IMR-90 (cell line): ENCODE measurements at regions not wholly inside any gene's neighbourhood (a gene's known extent, or its start where the extent isn't known, plus 50 kb on each side); places are given as distances from the start of the nearest gene placed in this dataset.

Experiments used
- ATAC-seq: fragments of 200-7000 bp; cut with Tn5 transposase; 2 replicates; pipeline ENCODE4 v1.9.1; 2020; ENCODE audit warnings: low read depth, mild to moderate bottlenecking, moderate library complexity
- BruUV-seq: library from RNA; stranded (reverse); fragments of 400-500 nt; replicated peaks from 2 replicates; lab custom pipeline; 2021; lab: Mats Ljungman, UMichigan
- CTCF ChIA-PET: fragments of 300-600 bp; formaldehyde crosslinking; extraction: SDS; loops from one replicate; lab custom pipeline; 2021; ENCODE audit warnings: antibody characterized with exemption; lab: Yijun Ruan, JAX
- POLR2A ChIA-PET: fragments of 300-600 bp; sonication (Branson Sonifier 250); formaldehyde crosslinking; loops from one replicate; lab custom pipeline; 2022; ENCODE audit warnings: antibody characterized with exemption; ENCODE audit not compliant: unreplicated experiment; lab: Charles Lee
- DNase-seq: peaks from one replicate; pipeline ENCODE4 v3.0.0; 2013
- H2AFZ ChIP-seq: replicated peaks from 2 replicates; pipeline ENCODE3; 2013; ENCODE audit warnings: low read length, mild to moderate bottlenecking; ENCODE audit not compliant: poor library complexity
- H2AK5ac ChIP-seq: 2 replicates; pipeline ENCODE4 v1.6.1; 2013; ENCODE audit warnings: low read depth, low read length, inconsistent platforms
- H2AK9ac ChIP-seq: replicated peaks from 2 replicates; pipeline ENCODE3; 2013; ENCODE audit warnings: mild to moderate bottlenecking, low read depth, low read length, moderate library complexity; ENCODE audit not compliant: poor library complexity
- H2BK120ac ChIP-seq: 2 replicates; pipeline ENCODE4 v1.6.1; 2013; ENCODE audit warnings: low read depth, low read length, inconsistent platforms
- H2BK15ac ChIP-seq: 3 replicates; pipeline ENCODE4 v1.6.1; 2013; ENCODE audit warnings: low read depth, low read length, inconsistent platforms
- H2BK20ac ChIP-seq: 2 replicates; pipeline ENCODE4 v1.6.1; 2013; ENCODE audit warnings: low read depth, mild to moderate bottlenecking, inconsistent platforms, low read length, moderate library complexity
- H2BK5ac ChIP-seq: 2 replicates; pipeline ENCODE4 v1.6.1; 2013; ENCODE audit warnings: mild to moderate bottlenecking, low read depth, low read length, inconsistent platforms; ENCODE audit not compliant: poor library complexity, severe bottlenecking
- H3K14ac ChIP-seq: replicated peaks from 2 replicates; pipeline ENCODE4 v1.6.1; 2013; ENCODE audit warnings: low read depth, low read length, inconsistent platforms
- H3K18ac ChIP-seq: 2 replicates; pipeline ENCODE4 v1.6.1; 2013; ENCODE audit warnings: low read depth, low read length, control low read depth
- H3K23ac ChIP-seq: 2 replicates; pipeline ENCODE4 v1.6.1; 2013; ENCODE audit warnings: low read depth, low read length, inconsistent platforms
- H3K27ac ChIP-seq: 2 replicates; pipeline ENCODE4 v1.5.1; 2013; ENCODE audit warnings: mild to moderate bottlenecking, control low read depth, low read length; ENCODE audit not compliant: insufficient read depth
- H3K27me3 ChIP-seq: 2 replicates; pipeline ENCODE4 v1.6.1; 2013; ENCODE audit warnings: low read length; ENCODE audit not compliant: control insufficient read depth, insufficient read depth
- H3K36me3 ChIP-seq: 2 replicates; pipeline ENCODE4 v1.6.1; 2013; ENCODE audit warnings: low read length, mixed read lengths; ENCODE audit not compliant: control insufficient read depth, insufficient read depth
- H3K4ac ChIP-seq: 2 replicates; pipeline ENCODE4 v1.6.1; 2013; ENCODE audit warnings: low read depth, low read length, inconsistent platforms
- H3K4me1 ChIP-seq: 2 replicates; pipeline ENCODE4 v1.6.1; 2013; ENCODE audit warnings: low read length, mixed read lengths; ENCODE audit not compliant: control insufficient read depth, insufficient read depth
- H3K4me2 ChIP-seq: 2 replicates; pipeline ENCODE4 v1.6.1; 2013; ENCODE audit warnings: low read depth, mild to moderate bottlenecking, control low read depth, low read length, moderate library complexity
- H3K4me3 ChIP-seq: 2 replicates; pipeline ENCODE4 v1.5.1; 2013; ENCODE audit warnings: low read depth, mild to moderate bottlenecking, control low read depth, low read length, moderate library complexity; ENCODE audit not compliant: insufficient read depth
- H3K56ac ChIP-seq: 2 replicates; pipeline ENCODE4 v1.6.1; 2013; ENCODE audit warnings: low read length, inconsistent platforms; ENCODE audit not compliant: insufficient read depth; ENCODE audit errors: extremely low read depth
- H3K79me1 ChIP-seq, 2 experiments: 2 replicates each; pipeline ENCODE4 v1.6.1; 2013; ENCODE audit warnings: low read length in 2 of 2, inconsistent platforms in 1 of 2, low read depth in 1 of 2
- H3K9ac ChIP-seq: 2 replicates; pipeline ENCODE4 v1.6.1; 2013; ENCODE audit warnings: low read depth, low read length, control low read depth
- H3K9me1 ChIP-seq: 2 replicates; pipeline ENCODE4 v1.6.1; 2013; ENCODE audit warnings: low read length, inconsistent platforms; ENCODE audit not compliant: insufficient read depth
- H3K9me3 ChIP-seq: 2 replicates; pipeline ENCODE4 v1.6.1; 2013; ENCODE audit warnings: low read length; ENCODE audit not compliant: control insufficient read depth, insufficient read depth
- H4K20me1 ChIP-seq: 2 replicates; pipeline ENCODE4 v1.6.1; 2013; ENCODE audit warnings: low read length, inconsistent platforms; ENCODE audit not compliant: insufficient read depth
- H4K5ac ChIP-seq: 2 replicates; pipeline ENCODE4 v1.6.1; 2013; ENCODE audit warnings: mild to moderate bottlenecking, low read depth, low read length, control low read depth
- H4K8ac ChIP-seq, 2 experiments: 2 replicates each; pipeline ENCODE4 v1.6.1; 2013; ENCODE audit warnings: low read depth in 2 of 2, low read length in 2 of 2, control low read depth in 1 of 2, inconsistent platforms in 1 of 2
- H4K91ac ChIP-seq: 2 replicates; pipeline ENCODE4 v1.6.1; 2013; ENCODE audit warnings: low read depth, low read length, inconsistent platforms; ENCODE audit not compliant: insufficient read depth
- CEBPB ChIP-seq: IDR thresholded peaks from 2 replicates; pipeline ENCODE4 v1.6.1; 2012; ENCODE audit warnings: low read depth, low read length, improper control_type of control experiment
- FOS ChIP-seq: fragments of 150-350 bp; IDR thresholded peaks from 2 replicates; pipeline ENCODE4 v1.6.1; 2016; ENCODE audit warnings: low read depth, low read length
- MAZ ChIP-seq: IDR thresholded peaks from 2 replicates; pipeline ENCODE4 v1.6.1; 2012; ENCODE audit warnings: low read depth, mild to moderate bottlenecking, low read length, improper control_type of control experiment, moderate library complexity, borderline replicate concordance
- MXI1 ChIP-seq: IDR thresholded peaks from 2 replicates; pipeline ENCODE4 v1.6.1; 2012; ENCODE audit warnings: low read depth, mild to moderate bottlenecking, low read length, moderate library complexity, borderline replicate concordance
- NFE2L2 ChIP-seq: fragments of 150-350 bp; IDR thresholded peaks from 2 replicates; pipeline ENCODE4 v1.6.1; 2016; ENCODE audit warnings: low read depth, mild to moderate bottlenecking, low read length
- SMC3 ChIP-seq: fragments of 150-350 bp; IDR thresholded peaks from 2 replicates; pipeline ENCODE4 v1.6.1; 2016; ENCODE audit warnings: low read depth, mild to moderate bottlenecking, antibody characterized with exemption, low read length, moderate library complexity
- WGBS, 2 experiments: methylation state at CpG; one replicate each; pipeline versions ENCODE4 v1.1.5 to v1.1.7; 2013; ENCODE audit warnings: missing lambda C conversion rate in 2 of 2; ENCODE audit not compliant: insufficient read length in 1 of 2; ENCODE audit errors: extremely low coverage in 2 of 2; 5-methylcytosine and 5-hydroxymethylcytosine counted together
- dilution Hi-C: fragments of 300-500 bp; cut with HindIII; formaldehyde crosslinking; loops from one replicate; pipeline ENCODE4 v1.14.3; 2018; ENCODE audit warnings: low sequenced_read_pairs; ENCODE audit not compliant: unreplicated experiment
- in situ Hi-C: fragments of 300-500 bp; cut with MboI; formaldehyde crosslinking; loops from 3 replicates; pipeline ENCODE4 v1.14.3; 2019; ENCODE audit warnings: low sequenced_read_pairs, inconsistent platforms, mixed read lengths
- intact Hi-C: fragments of 100-400 bp; cut with micrococcal nuclease; formaldehyde crosslinking; loops from 2 replicates; pipeline ENCODE4 v1.10.0; 2022

DNA sequence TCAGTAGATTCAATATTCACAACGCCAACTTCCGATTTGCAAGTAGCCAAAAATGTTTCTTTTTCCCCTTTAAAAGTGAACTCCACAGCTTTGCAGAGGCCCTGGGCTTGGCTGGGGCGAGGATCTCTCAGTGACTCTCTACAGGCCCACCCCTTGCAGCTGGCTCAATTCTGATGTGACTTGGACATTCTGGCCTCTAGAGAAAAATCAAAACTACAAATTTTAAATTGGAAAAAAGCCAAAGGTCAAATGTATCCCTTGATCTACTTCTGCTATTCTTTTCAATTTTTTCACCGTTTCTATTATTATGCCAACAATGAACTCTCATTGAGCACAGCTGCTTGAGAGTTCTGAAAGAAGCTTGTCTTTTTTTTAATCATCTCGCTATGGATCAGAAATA, 245.9 kb upstream of the HS3ST5 start:
- Histone ChIP-seq H3K9ac (no peak overlapping the region), H3K4ac (no peak overlapping the region), H3K36me3 (no peaks in the 10 kb centered on the region), H4K8ac (no peak overlapping the region), H2BK120ac (no peak overlapping the region), H3K23ac (no peak overlapping the region), H3K4me2 (no peak overlapping the region), H3K27ac (no peak overlapping the region), H3K9me1 (no peaks in the 10 kb centered on the region), H3K4me3 (no peak overlapping the region), H4K20me1 (no peaks in the 10 kb centered on the region), H3K9me3 (0 out of 2 replicates have a peak, but pooled peaks cover 6% of the 10 kb centered on the region), H2BK5ac (no peak overlapping the region), H3K27me3 (no peaks in the 10 kb centered on the region), H3K4me1 (no peaks in the 10 kb centered on the region), H4K5ac (no peak overlapping the region), H2AK5ac (no peak overlapping the region), H3K79me1 (no peaks in the 10 kb centered on the region), H3K18ac (no peak overlapping the region), H2BK20ac (no peak overlapping the region), H2BK15ac (no peak overlapping the region), H3K56ac (no peak overlapping the region), H4K91ac (no peak overlapping the region), H2AFZ (no peak overlapping the region), H3K14ac (no peak overlapping the region), H2AK9ac (no peak overlapping the region)
- no TSS peak for BruUV-seq
- TF ChIP-seq MXI1 (no peak), NFE2L2 (no peak), FOS (no peak), MAZ (no peak), CEBPB (no peak), SMC3 (no peak)
- WGBS, 2 experiments, result 38% methylated on average over 2 of the region's 5 CpGs; no CpG with 5 or more reads in 1 of the 2 experiments
- ChIA-PET POLR2A (no interaction called here), CTCF (interaction anchor here (0.6 kb wide), 1 partner anchor 27 kb away, joined by 3 read pairs; no protein-coding TSS in a partner anchor)
- in situ Hi-C loops (no loop called here), intact Hi-C loops (no loop called here), dilution Hi-C loops (no loop called here)
- ATAC-seq (no peak), DNase-seq (no peak)
